NT2/D1 (cell line): ENCODE measurements at regions not wholly inside any gene's neighbourhood (a gene's known extent, or its start where the extent isn't known, plus 50 kb on each side); places are given as distances from the start of the nearest gene placed in this dataset.

ENCODE experiments used
- SUZ12 ChIP-seq: IDR thresholded peaks from 2 replicates; pipeline ENCODE4 v1.6.1; 2011; ENCODE audit not compliant: insufficient read length, insufficient read depth; ENCODE audit errors: extremely low read depth
- ZNF274 ChIP-seq: IDR thresholded peaks from 2 replicates; pipeline ENCODE4 v1.6.1; 2011; ENCODE audit warnings: mild to moderate bottlenecking, low read depth, low read length

DNA sequence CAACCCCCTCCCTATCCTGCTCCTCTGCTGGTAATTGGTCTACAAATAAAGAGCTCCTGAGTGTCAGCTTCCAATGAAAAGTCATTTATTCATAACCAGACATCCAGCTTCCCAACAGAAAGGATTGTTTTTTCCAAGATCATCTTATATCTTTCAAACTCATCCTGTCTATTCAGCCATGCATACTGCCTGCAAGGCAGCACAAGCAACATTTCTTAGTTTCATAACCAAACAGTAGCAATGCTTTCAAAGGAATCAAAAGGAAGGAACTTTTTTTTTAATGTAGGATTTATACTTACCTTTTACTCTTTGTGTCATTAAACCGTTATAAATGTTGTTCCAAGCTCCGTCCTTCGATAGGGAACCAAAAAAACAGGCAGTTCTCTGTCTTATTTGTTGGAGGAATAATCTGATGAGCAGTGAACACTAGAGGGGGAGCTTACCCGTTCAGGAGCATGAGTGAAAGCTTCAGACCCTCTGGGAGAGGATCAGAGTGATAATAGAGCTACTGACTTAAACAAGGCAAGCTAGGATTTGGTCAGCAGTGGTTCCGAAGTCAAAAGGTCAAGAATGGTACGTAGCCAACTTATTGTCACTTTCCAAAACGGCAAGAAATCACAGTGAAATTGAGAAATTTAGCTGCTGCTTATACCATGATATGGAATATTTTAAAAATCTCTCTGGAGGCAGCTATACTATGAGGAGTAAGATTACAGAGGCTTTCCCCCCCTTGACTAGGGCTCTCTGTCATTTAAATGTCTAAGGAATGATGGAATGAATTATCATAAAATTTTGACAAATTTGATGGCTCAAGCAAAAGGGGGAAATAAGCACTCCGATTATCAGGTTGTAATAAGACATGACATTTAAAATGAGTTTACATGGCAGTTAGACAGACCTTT, 892.9 kb downstream of the NR2F1-AS1 start:
- no peak for TF ChIP-seq ZNF274
- no peak for TF ChIP-seq SUZ12
